C4-2B (cell line): ENCODE measurements at regions not wholly inside any gene's neighbourhood (a gene's known extent, or its start where the extent isn't known, plus 50 kb on each side); places are given as distances from the start of the nearest gene placed in this dataset.

Experiments used
- H3K27ac ChIP-seq: fragments of 450-650 bp; 2 replicates; pipeline ENCODE4 v1.5.1; 2017
- CTCF ChIP-seq: fragments of 450-650 bp; conservative IDR thresholded peaks from 2 replicates; pipeline ENCODE4 v1.5.1; 2017; ENCODE audit warnings: mild to moderate bottlenecking
- ZFX ChIP-seq: fragments of 450-650 bp; IDR thresholded peaks from 2 replicates; pipeline ENCODE4 v1.6.1; 2017

DNA sequence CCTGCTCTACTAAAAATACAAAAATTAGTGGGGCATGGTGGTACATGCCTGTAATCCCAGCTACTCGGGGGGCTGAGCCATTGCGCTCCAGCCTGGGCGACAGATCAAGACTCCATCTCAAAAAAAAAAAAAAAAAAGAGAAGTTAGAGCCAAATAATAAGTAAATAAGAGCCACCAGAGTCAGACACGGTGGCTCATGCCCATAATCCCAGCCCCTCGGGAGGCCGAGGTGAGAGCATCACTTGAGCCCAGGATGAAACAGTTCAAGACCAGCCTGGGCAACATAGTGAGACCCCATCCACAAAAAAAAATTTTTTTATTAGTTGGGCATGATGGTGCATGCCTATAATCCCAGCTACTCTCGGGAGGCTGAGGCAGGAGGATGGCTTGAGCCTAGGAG, 85.8 kb upstream of the LARP1 start:
- no peak overlapping the region for H3K27ac ChIP-seq
- no peak for TF ChIP-seq ZFX
- no peak for TF ChIP-seq CTCF

- no peak for TF ChIP-seq ZFX
- TF ChIP-seq CTCF = no peak
- H3K27ac ChIP-seq = no peak overlapping the region
Observed at GRCh38 chr5:154664869-154665268, 90.3 kb upstream of the LARP1 start.

GRCh38 chr5:154663424-154663823, 91.8 kb upstream of the LARP1 start:
- TF ChIP-seq ZFX (no peak), CTCF (no peak)
- H3K27ac ChIP-seq = no peak overlapping the region

GRCh38 chr5:154654486-154655371, 100.4 kb upstream of the LARP1 start:
- TF ChIP-seq CTCF (no peak), ZFX (no peak)
- H3K27ac ChIP-seq = no peak overlapping the region

DNA sequence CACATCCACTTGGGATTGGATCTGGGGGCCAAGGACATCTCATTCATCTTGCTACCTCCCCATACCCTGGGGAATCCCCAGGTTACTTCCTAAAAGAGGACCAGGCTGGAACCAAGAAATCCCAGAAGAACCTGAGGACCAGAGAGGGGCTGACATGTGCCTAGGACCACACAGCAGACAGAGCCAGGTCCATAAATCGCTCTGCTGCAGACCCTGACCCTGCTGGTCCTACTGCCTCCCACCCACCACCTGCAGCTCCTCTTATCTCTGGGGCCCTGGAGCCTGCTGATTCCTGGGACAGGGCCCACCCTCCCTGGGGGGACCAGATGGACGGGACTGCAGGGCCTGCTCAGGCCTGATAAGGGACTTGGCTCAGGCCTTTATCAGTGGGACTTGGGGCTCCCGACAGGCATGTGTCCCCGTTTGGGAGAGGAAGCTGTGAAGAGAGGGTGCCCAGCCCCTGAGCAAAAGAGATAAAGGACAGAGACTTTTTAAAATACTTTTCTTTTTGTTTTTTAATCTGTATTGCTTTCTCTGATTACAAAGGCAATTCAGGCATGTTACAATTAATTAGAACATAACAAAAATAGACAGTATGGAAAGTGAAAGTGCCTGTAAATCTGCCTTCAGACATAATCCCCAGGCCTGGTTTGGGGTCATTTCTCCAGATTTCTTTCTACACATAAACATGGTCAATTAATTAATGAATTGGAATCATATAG, 101.3 kb upstream of the LARP1 start:
- TF ChIP-seq CTCF = no peak
- TF ChIP-seq ZFX = no peak
- H3K27ac ChIP-seq = no peak overlapping the region

DNA sequence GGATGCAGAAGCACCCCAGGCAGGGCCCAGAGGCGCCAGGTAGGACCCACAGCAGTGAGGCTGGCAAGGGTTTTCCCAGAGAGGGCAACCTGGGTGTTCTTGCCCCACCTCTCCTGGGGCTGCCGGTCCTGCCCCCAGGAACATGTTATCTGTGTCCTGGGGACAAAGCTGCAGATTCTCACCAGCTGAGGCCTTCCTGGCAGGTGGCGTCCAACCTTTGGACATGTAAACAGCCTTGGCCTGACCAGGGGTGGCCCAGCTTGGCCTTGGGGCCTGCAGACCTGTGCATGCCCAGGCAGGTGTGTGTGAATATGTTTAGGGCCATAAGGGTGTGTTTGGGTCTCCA, 101.8 kb upstream of the LARP1 start:
- H3K27ac ChIP-seq = no peak overlapping the region

More for the DNA sequence above, 101.8 kb upstream of the LARP1 start:
- TF ChIP-seq ZFX (no peak), CTCF (no peak)
